Transverse colon (tissue), 4 donors: ENCODE measurements at regions not wholly inside any gene's neighbourhood (a gene's known extent, or its start where the extent isn't known, plus 50 kb on each side); places are given as distances from the start of the nearest gene placed in this dataset.
"Not testable (repeated sequence)": the region's sequence is repeated elsewhere in the genome, so short reads cannot be mapped to it uniquely, and the experiment has no call there.

Source experiments
- DNase-seq: peaks from one replicate; pipeline ENCODE4 v3.0.0-alpha.2; 2019
- H3K27ac ChIP-seq, 4 donors: fragments of 200-600 bp; sonication (generic); 2 replicates each; pipeline ENCODE4 v1.5.1; 2016 to 2018; ENCODE audit warnings: inconsistent platforms in 4 of 4
- H3K27me3 ChIP-seq: fragments of 200-600 bp; sonication (generic); 2 replicates; pipeline ENCODE4 v1.5.1; 2017; ENCODE audit warnings: inconsistent platforms
- H3K36me3 ChIP-seq, 4 donors: fragments of 200-600 bp; sonication (generic); 2 replicates each; pipeline ENCODE4 v1.5.1; 2017 to 2019; ENCODE audit warnings: inconsistent platforms in 4 of 4
- H3K4me1 ChIP-seq, 4 donors: fragments of 200-600 bp; sonication (generic); 2 replicates each; pipeline ENCODE4 v1.5.1; 2017 to 2020; ENCODE audit warnings: inconsistent platforms in 4 of 4
- H3K4me3 ChIP-seq, 4 donors: fragments of 200-600 bp; sonication (generic); 1 replicate in 1 of 4; 2 replicates in 3 of 4; pipeline versions ENCODE4 v1.5.1 to v1.6.1; 2017 to 2019; ENCODE audit warnings: inconsistent platforms in 4 of 4
- H3K9me3 ChIP-seq, 2 donors: fragments of 200-600 bp; sonication (generic); 2 replicates each; pipeline ENCODE4 v1.5.1; 2017 to 2019; ENCODE audit warnings: inconsistent platforms in 2 of 2
- CTCF ChIP-seq, 5 experiments: fragments of 200-600 bp in 3 of 5; fragments of 450-650 bp in 2 of 5; sonication (generic) in 3 of 5; IDR thresholded peaks; 1 replicate in 2 of 5; 2 replicates in 3 of 5; pipeline ENCODE4 v1.5.1; 2016 to 2017; ENCODE audit warnings: antibody characterized with exemption in 5 of 5, inconsistent platforms in 3 of 5, mild to moderate bottlenecking in 2 of 5, moderate library complexity in 1 of 5
- EP300 ChIP-seq: sonication (generic); formaldehyde crosslinking; IDR thresholded peaks from one replicate; pipeline ENCODE4 v1.6.1; 2017; ENCODE audit warnings: antibody characterized with exemption, low read depth
- POLR2A ChIP-seq: fragments of 450-650 bp; IDR thresholded peaks from one replicate; pipeline ENCODE4 v1.6.1; 2016; ENCODE audit warnings: antibody characterized with exemption, mild to moderate bottlenecking, moderate library complexity
- POLR2AphosphoS5 ChIP-seq, 3 donors: sonication (generic); formaldehyde crosslinking; IDR thresholded peaks; one replicate each; pipeline ENCODE4 v1.6.1; 2016; ENCODE audit warnings: antibody characterized with exemption in 3 of 3
- WGBS, 2 donors: methylation state at CpG; one replicate each; pipeline ENCODE4 v1.1.5; 2018; ENCODE audit warnings: low coverage in 1 of 2; 5-methylcytosine and 5-hydroxymethylcytosine counted together
- in situ Hi-C, 4 donors: fragments of 200-750 bp; cut with MboI; loops; one replicate each; pipeline versions ENCODE4 v1.15.0 to v1.15.1; 2017; ENCODE audit warnings: low sequenced_read_pairs in 3 of 4, low pct_ligation_motif_present in 1 of 4, low pct_unique_long_range_greater_than_20kb in 1 of 4
- intact Hi-C: fragments of 100-400 bp; cut with DNase I; formaldehyde crosslinking; loops from one replicate; pipeline ENCODE4 v1.15.1; 2023; ENCODE audit warnings: low total_unique reads

- TF ChIP-seq EP300 (no peak), CTCF (IDR thresholded peaks at IDR 0.05) (no peak), POLR2A (no peak), POLR2AphosphoS5 (IDR thresholded peaks at IDR 0.05) (no peak)
- Histone ChIP-seq H3K27me3 (no peaks in the 10 kb centered on the region), H3K4me1 (peaks cover 15 to 72% (median 43%) of the 10 kb centered on the region in 4 donors), H3K9me3 (no peaks in the 10 kb centered on the region), H3K27ac (peak overlapping the region; percentile 83 to 86 (median 84)), H3K4me3 (no peak overlapping the region), H3K36me3 (no peaks in the 10 kb centered on the region)
- intact Hi-C loops = no loop called here
- DNase-seq = no peak
- WGBS, 2 donors = 0 to 3% methylated on average over 2 of the region's 2 CpGs
- in situ Hi-C loops = no loop called here
Measured at GRCh38 chr7:131057794-131058070, 269.9 kb upstream of the MKLN1 start.

GRCh38 chr7:131058561-131059288, 269.0 kb upstream of the MKLN1 start:
- H3K4me3 ChIP-seq, H3K27me3 ChIP-seq, in situ Hi-C loops, intact Hi-C loops, H3K9me3 ChIP-seq, H3K36me3 ChIP-seq, DNase-seq: not testable (repeated sequence)
- WGBS, 2 donors = 95 to 98% methylated on average over 5 to 33 of the region's 36 CpGs
- Histone ChIP-seq H3K27ac (peak overlapping the region; percentile 83 to 86 (median 84)), H3K4me1 (peaks cover 15 to 63% (median 36%) of the 10 kb centered on the region in 4 donors)

GRCh38 chr7:131059401-131059800, 268.3 kb upstream of the MKLN1 start:
- H3K9me3 ChIP-seq, H3K27ac ChIP-seq, H3K4me3 ChIP-seq, intact Hi-C loops, H3K36me3 ChIP-seq, in situ Hi-C loops, DNase-seq, H3K27me3 ChIP-seq: not testable (repeated sequence)
- WGBS, 2 donors = 96% methylated on average over 4 of the region's 4 CpGs; no CpG with 5 or more reads in 1 of the 2 donors
- H3K4me1 ChIP-seq = peaks cover 15 to 58% (median 34%) of the 10 kb centered on the region in 4 donors

- WGBS, 2 donors = 71 to 86% methylated on average over 2 to 5 of the region's 5 CpGs
- no peaks in the 10 kb centered on the region for H3K9me3 ChIP-seq
- H3K36me3 ChIP-seq = no peaks in the 10 kb centered on the region
- H3K4me1 ChIP-seq = peaks cover 8 to 45% (median 27%) of the 10 kb centered on the region in 4 donors
- DNase-seq = no peak
- in situ Hi-C loops (no loop called here), intact Hi-C loops (no loop called here)
- TF ChIP-seq POLR2AphosphoS5 (IDR thresholded peaks at IDR 0.05) = no peak
- no peak for TF ChIP-seq CTCF (IDR thresholded peaks at IDR 0.05)
- TF ChIP-seq EP300 = no peak
- TF ChIP-seq POLR2A = no peak
- no peaks in the 10 kb centered on the region for H3K27me3 ChIP-seq
- H3K27ac ChIP-seq = no peak overlapping the region
- no peak overlapping the region for H3K4me3 ChIP-seq
Measured at GRCh38 chr7:131061158-131061557, 266.5 kb upstream of the MKLN1 start.

- DNase-seq = no peak
- Histone ChIP-seq H3K27ac (peak overlapping the region in 1 of 4 donors; percentile 2), H3K27me3 (no peaks in the 10 kb centered on the region), H3K36me3 (no peaks in the 10 kb centered on the region), H3K4me1 (peaks cover 3 to 45% (median 29%) of the 10 kb centered on the region in 4 donors), H3K9me3 (no peaks in the 10 kb centered on the region), H3K4me3 (no peak overlapping the region)
- TF ChIP-seq EP300 (no peak), POLR2AphosphoS5 (IDR thresholded peaks at IDR 0.05) (no peak), CTCF (IDR thresholded peaks at IDR 0.05) (no peak), POLR2A (no peak)
- intact Hi-C loops = no loop called here
- 88% methylated on average over 4 of the region's 4 CpGs; no CpG with 5 or more reads in 1 of the 2 donors for WGBS, 2 donors
- in situ Hi-C loops = no loop called here
Measured at GRCh38 chr7:131061818-131062217, 265.9 kb upstream of the MKLN1 start.
